ENCODE measurements at regions not wholly inside any gene's neighbourhood (a gene's known extent, or its start where the extent isn't known, plus 50 kb on each side); places are given as distances from the start of the nearest gene placed in this dataset.

DNA sequence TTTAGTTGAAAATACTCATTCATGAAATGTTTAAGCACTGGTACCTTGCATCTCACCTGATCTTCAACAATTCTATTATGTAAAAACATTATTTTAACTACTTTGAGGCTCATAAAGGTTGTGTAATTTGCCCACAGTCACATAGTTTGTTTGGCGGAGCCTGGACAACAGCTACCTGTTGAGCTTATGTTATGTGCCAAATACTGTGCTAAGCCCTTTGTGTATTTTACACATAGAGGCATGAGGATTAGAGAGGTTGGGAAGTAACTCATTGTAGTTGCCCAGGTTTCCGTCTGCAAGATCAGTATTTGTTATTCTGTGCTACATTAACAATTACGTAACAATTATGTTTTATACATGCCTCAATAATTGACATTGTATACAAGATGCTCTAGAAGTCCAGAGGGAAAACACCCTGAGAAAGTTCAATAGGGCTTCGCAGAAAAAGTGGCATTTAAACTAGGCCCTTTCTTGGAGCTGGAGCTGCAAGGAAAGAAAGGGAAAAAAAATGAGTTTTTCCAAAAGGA, 80.4 kb downstream of the BOLA3 start:
- no peak for TF ChIP-seq EZH2 (IDR thresholded peaks at IDR 0.05; ENCODE audit: low read length)
- no peak for TF ChIP-seq CTCF (optimal IDR thresholded peaks at IDR 0.05 in 1 of 3, IDR thresholded peaks at IDR 0.05 in 1 of 3, conservative IDR thresholded peaks at IDR 0.05 in 1 of 3; ENCODE audit: extremely low read depth in 1 of 3, insufficient read depth in 2 of 3, low read length in 3 of 3)
